Mesendoderm (in vitro differentiated cells): ENCODE measurements at regions not wholly inside any gene's neighbourhood (a gene's known extent, or its start where the extent isn't known, plus 50 kb on each side); places are given as distances from the start of the nearest gene placed in this dataset.
"Not testable (repeated sequence)": the region's sequence is repeated elsewhere in the genome, so short reads cannot be mapped to it uniquely, and the experiment has no call there.

ENCODE experiments used
- DNase-seq: peaks from one replicate; pipeline ENCODE4 v3.0.0; 2013
- H2AK5ac ChIP-seq: 2 replicates; pipeline ENCODE4 v1.6.1; 2013; ENCODE audit warnings: low read length, inconsistent platforms
- H2BK120ac ChIP-seq: 2 replicates; pipeline ENCODE4 v1.6.1; 2013; ENCODE audit warnings: low read depth, mild to moderate bottlenecking, low read length, moderate library complexity, mixed read lengths
- H2BK15ac ChIP-seq: replicated peaks from 2 replicates; pipeline ENCODE4 v1.6.1; 2013; ENCODE audit warnings: low read depth, mild to moderate bottlenecking, moderate library complexity
- H2BK5ac ChIP-seq: 2 replicates; pipeline ENCODE4 v1.6.1; 2013; ENCODE audit warnings: low read length, inconsistent platforms
- H3K18ac ChIP-seq: 2 replicates; pipeline ENCODE4 v1.6.1; 2013; ENCODE audit warnings: mild to moderate bottlenecking, low read length, mixed read lengths
- H3K23ac ChIP-seq: one replicate; pipeline ENCODE4 v1.6.1; 2013; ENCODE audit warnings: low read length
- H3K27ac ChIP-seq: 2 replicates; pipeline ENCODE4 v1.5.1; 2013; ENCODE audit warnings: low read depth, mild to moderate bottlenecking, inconsistent platforms, low read length, moderate library complexity
- H3K27me3 ChIP-seq: 2 replicates; pipeline ENCODE4 v1.6.1; 2013; ENCODE audit warnings: low read length, control low read depth, mild to moderate bottlenecking, inconsistent platforms; ENCODE audit not compliant: insufficient read depth, poor library complexity
- H3K36me3 ChIP-seq: 2 replicates; pipeline ENCODE4 v1.6.1; 2013; ENCODE audit warnings: low read length, inconsistent platforms; ENCODE audit not compliant: control insufficient read depth, insufficient read depth
- H3K4ac ChIP-seq: one replicate; pipeline ENCODE4 v1.6.1; 2013; ENCODE audit warnings: low read depth, mild to moderate bottlenecking, low read length, moderate library complexity
- H3K4me1 ChIP-seq: 2 replicates; pipeline ENCODE4 v1.6.1; 2013; ENCODE audit warnings: low read depth, low read length, inconsistent platforms; ENCODE audit not compliant: control insufficient read depth
- H3K4me2 ChIP-seq: 2 replicates; pipeline ENCODE4 v1.6.1; 2013; ENCODE audit warnings: low read length
- H3K4me3 ChIP-seq: 2 replicates; pipeline ENCODE4 v1.5.1; 2013; ENCODE audit warnings: mild to moderate bottlenecking, low read length
- H3K56ac ChIP-seq: one replicate; pipeline ENCODE4 v1.6.1; 2013; ENCODE audit warnings: low read length
- H3K79me1 ChIP-seq: 2 replicates; pipeline ENCODE4 v1.6.1; 2013; ENCODE audit warnings: low read length, inconsistent platforms
- H3K79me2 ChIP-seq: 2 replicates; pipeline ENCODE4 v1.6.1; 2013; ENCODE audit warnings: mild to moderate bottlenecking, low read length; ENCODE audit not compliant: control insufficient read depth, insufficient read depth
- H3K9ac ChIP-seq: 2 replicates; pipeline ENCODE4 v1.6.1; 2013; ENCODE audit warnings: low read length, inconsistent platforms
- H4K5ac ChIP-seq: one replicate; pipeline ENCODE4 v1.6.1; 2013; ENCODE audit warnings: low read length
- H4K8ac ChIP-seq: one replicate; pipeline ENCODE4 v1.6.1; 2013; ENCODE audit warnings: low read depth, mild to moderate bottlenecking, control low read depth, low read length, moderate library complexity
- WGBS: extraction: QIAGEN DNeasy Blood & Tissue Kit; methylation state at CpG from one replicate; pipeline ENCODE4 v1.1.7; 2013; ENCODE audit warnings: low lambda C conversion rate, missing lambda C conversion rate; ENCODE audit not compliant: insufficient coverage; ENCODE audit errors: extremely low coverage; 5-methylcytosine and 5-hydroxymethylcytosine counted together

DNA sequence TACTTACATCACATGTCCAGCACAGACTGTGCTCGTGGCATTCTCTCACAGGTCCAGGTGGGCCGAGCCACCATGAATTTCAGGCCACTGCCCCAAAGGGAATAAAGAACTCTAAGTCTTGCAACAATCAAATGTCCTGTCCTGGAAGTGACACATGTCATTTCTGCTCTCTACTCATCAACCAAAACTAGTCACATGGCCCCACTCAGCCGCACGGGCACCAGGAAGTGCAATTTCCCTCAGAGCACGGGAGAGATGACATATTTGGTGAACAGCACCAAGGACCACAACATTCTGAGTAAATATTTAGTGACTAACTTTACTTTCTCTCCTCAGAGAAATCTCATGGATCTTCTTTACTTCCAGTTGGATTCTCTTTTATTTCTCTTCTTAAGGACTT is 131.1 kb upstream of the TUT7 start:
- no peaks in the 10 kb centered on the region for H3K36me3 ChIP-seq
- no peak overlapping the region for H2AK5ac ChIP-seq
- no peak overlapping the region for H3K4me3 ChIP-seq
- H3K79me2 ChIP-seq: no peaks in the 10 kb centered on the region
- DNase-seq: no peak
- no peak overlapping the region for H2BK5ac ChIP-seq
- no peak overlapping the region for H3K4me2 ChIP-seq
- no CpG with 5 or more reads among the region's 5 CpGs for WGBS
- H3K4me1 ChIP-seq: no peaks in the 10 kb centered on the region
- H2BK120ac ChIP-seq: no peak overlapping the region
- no peak overlapping the region for H3K27ac ChIP-seq
- H4K8ac ChIP-seq: no peak overlapping the region
- no peak overlapping the region for H3K56ac ChIP-seq
- no peaks in the 10 kb centered on the region for H3K27me3 ChIP-seq
- no peak overlapping the region for H3K23ac ChIP-seq
- no peak overlapping the region for H4K5ac ChIP-seq
- H3K4ac ChIP-seq: no peak overlapping the region
- no peak overlapping the region for H3K9ac ChIP-seq
- H3K79me1 ChIP-seq: no peaks in the 10 kb centered on the region
- H3K18ac ChIP-seq: no peak overlapping the region
- H2BK15ac ChIP-seq: no peak overlapping the region

DNA sequence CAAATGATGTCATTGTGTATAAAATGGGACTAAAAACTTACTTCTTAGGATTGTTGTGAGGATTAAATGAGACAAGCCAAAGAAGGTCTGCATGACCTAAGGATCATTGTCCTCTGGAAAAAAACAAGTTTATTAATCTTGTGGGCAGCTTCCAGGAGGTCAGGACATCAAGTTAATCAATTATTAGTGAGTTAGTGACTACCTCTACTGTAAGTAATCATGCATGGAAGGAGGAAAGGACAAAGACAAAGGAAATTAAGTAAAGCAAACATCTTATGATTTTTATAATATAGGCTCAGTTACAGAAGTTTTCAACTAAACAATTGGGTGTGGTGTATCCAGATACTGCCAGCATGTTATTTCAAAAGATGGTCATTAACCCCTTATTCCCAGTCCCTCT is 129.3 kb upstream of the TUT7 start:
- no peak overlapping the region for H4K8ac ChIP-seq
- no peak overlapping the region for H3K27ac ChIP-seq
- H3K4ac ChIP-seq: no peak overlapping the region
- no peaks in the 10 kb centered on the region for H3K79me2 ChIP-seq
- H3K36me3 ChIP-seq: no peaks in the 10 kb centered on the region
- no peak overlapping the region for H3K4me2 ChIP-seq
- H3K56ac ChIP-seq: no peak overlapping the region
- H3K4me1 ChIP-seq: no peaks in the 10 kb centered on the region
- H3K4me3 ChIP-seq: no peak overlapping the region
- H3K27me3 ChIP-seq: no peaks in the 10 kb centered on the region
- no peak overlapping the region for H3K18ac ChIP-seq
- no peak overlapping the region for H3K9ac ChIP-seq
- no peak for DNase-seq
- no peak overlapping the region for H2BK120ac ChIP-seq
- no peak overlapping the region for H3K23ac ChIP-seq
- no peak overlapping the region for H2AK5ac ChIP-seq
- H4K5ac ChIP-seq: no peak overlapping the region
- H2BK5ac ChIP-seq: no peak overlapping the region
- no peaks in the 10 kb centered on the region for H3K79me1 ChIP-seq
- no peak overlapping the region for H2BK15ac ChIP-seq

DNA sequence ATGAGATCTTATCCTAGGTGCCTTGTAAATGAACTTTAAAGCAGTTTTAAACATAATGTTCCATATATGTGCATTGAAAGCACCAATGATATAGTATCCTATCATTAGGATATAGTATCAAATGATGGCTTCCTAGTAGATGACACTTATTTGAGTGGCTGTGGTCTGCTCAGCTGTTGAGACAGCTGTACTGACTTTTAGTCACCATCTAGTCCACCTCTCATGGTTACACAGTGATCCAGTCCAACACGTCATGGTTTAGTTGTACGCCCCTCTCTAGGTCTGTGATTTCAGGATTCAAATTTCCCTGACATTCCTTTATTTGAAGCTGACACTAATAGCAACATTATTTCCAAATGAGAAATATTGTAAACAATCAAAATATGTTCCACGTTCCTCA is 127.3 kb upstream of the TUT7 start:
- no peak overlapping the region for H3K4me2 ChIP-seq
- no peak overlapping the region for H3K4me3 ChIP-seq
- H4K5ac ChIP-seq: no peak overlapping the region
- H2BK5ac ChIP-seq: no peak overlapping the region
- no peaks in the 10 kb centered on the region for H3K79me1 ChIP-seq
- no peak overlapping the region for H3K27ac ChIP-seq
- H3K4me1 ChIP-seq: no peaks in the 10 kb centered on the region
- no peak overlapping the region for H3K56ac ChIP-seq
- H3K9ac ChIP-seq: no peak overlapping the region
- H3K36me3 ChIP-seq: no peaks in the 10 kb centered on the region
- no peak overlapping the region for H3K18ac ChIP-seq
- no peaks in the 10 kb centered on the region for H3K27me3 ChIP-seq
- no peak overlapping the region for H4K8ac ChIP-seq
- H2AK5ac ChIP-seq: no peak overlapping the region
- no peak overlapping the region for H3K23ac ChIP-seq
- H3K4ac ChIP-seq: no peak overlapping the region
- DNase-seq: no peak
- no peak overlapping the region for H2BK120ac ChIP-seq
- H2BK15ac ChIP-seq: no peak overlapping the region
- no peaks in the 10 kb centered on the region for H3K79me2 ChIP-seq
- no CpG with 5 or more reads among the region's 3 CpGs for WGBS

DNA sequence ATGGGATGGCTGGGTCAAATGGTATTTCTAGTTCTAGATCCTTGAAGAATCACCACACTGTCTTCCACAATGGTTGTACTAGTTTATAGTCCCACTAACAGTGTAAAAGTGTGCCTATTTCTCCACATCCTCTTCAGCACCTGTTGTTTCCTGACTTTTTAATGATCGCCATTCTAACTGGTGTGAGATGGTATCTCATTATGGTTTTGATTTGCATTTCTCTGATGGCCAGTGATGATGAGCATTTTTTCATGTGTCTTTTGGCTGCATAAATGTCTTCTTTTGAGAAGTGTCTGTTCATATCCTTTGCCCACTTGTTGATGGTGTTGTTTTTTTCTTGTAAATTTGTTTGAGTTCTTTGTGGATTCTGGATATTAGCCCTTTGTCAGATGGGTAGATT is 121.0 kb upstream of the TUT7 start:
- not testable (repeated sequence) for H2BK15ac ChIP-seq, H3K4me2 ChIP-seq, H3K4me3 ChIP-seq, H3K56ac ChIP-seq, H3K9ac ChIP-seq, H3K79me2 ChIP-seq, H3K18ac ChIP-seq, H3K4me1 ChIP-seq, H2BK120ac ChIP-seq, H2BK5ac ChIP-seq, H3K79me1 ChIP-seq, H4K5ac ChIP-seq, H3K4ac ChIP-seq, H3K27ac ChIP-seq, H2AK5ac ChIP-seq, H3K27me3 ChIP-seq, H4K8ac ChIP-seq, H3K23ac ChIP-seq, DNase-seq, H3K36me3 ChIP-seq
- WGBS: no CpG with 5 or more reads among the region's 1 CpG

DNA sequence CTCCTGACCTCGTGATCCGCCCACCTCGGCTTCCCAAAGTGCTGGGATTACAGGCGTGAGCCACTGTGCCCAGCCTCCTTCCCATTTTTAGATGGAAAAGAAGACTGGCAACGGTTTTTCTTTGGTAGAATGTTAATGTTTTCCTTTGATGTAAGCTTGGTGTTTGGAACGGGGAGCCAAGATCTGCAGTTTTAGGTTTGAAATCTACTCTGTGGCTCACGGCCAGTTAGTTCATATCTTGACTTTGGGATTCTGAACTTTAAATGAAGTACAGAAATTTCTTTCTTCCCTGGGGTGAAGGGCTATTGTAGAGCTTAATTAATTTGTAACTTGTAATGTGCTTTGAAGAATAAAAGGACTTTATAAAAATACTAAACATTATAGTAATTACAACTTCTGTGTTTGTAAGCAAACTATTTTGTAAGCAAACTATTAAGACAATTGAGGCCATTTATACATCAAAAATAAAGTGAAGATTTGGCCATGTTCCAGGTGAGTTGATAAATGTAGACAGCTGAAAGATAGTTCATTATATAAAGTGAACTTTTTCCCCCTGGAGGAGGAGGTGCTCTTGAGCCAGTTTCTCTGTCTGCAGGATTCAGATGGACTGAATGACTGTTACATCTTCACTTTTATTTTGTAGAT is 117.1 kb upstream of the TUT7 start:
- Histone ChIP-seq H2BK120ac (no peak overlapping the region), H2BK15ac (no peak overlapping the region), H3K4me3 (no peak overlapping the region), H3K36me3 (no peaks in the 10 kb centered on the region), H3K79me1 (no peaks in the 10 kb centered on the region), H4K5ac (no peak overlapping the region), H3K4me1 (no peaks in the 10 kb centered on the region), H2AK5ac (no peak overlapping the region), H3K4ac (no peak overlapping the region), H3K18ac (no peak overlapping the region), H3K4me2 (no peak overlapping the region), H3K27me3 (no peaks in the 10 kb centered on the region), H3K9ac (no peak overlapping the region), H3K79me2 (no peaks in the 10 kb centered on the region), H3K56ac (no peak overlapping the region), H3K27ac (no peak overlapping the region), H2BK5ac (no peak overlapping the region), H4K8ac (no peak overlapping the region), H3K23ac (no peak overlapping the region)
- DNase-seq: no peak
- no CpG with 5 or more reads among the region's 7 CpGs for WGBS

DNA sequence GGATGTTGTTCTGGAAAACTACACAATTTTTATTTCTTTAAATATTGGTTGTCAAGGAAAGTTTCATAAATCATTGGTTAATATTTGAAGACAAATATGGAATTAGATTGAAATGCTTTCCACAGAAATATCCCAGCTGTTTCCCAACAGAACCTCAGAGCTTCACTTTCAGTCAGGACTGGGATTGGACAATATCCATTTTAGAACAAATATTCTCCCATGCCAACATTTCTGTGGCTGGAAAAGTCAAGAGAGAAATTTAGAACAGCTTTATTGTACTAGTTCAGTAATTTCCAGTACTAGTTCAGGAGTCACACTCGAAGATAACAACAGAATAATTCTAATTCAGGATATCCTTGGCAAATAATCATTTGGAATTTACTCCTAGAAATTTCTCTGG is 116.1 kb upstream of the TUT7 start:
- Histone ChIP-seq H3K9ac (no peak overlapping the region), H3K36me3 (no peaks in the 10 kb centered on the region), H3K18ac (no peak overlapping the region), H3K4ac (no peak overlapping the region), H3K23ac (no peak overlapping the region), H4K8ac (no peak overlapping the region), H2BK120ac (no peak overlapping the region), H3K4me3 (no peak overlapping the region), H3K79me2 (no peaks in the 10 kb centered on the region), H3K79me1 (no peaks in the 10 kb centered on the region), H2AK5ac (no peak overlapping the region), H4K5ac (no peak overlapping the region), H2BK15ac (no peak overlapping the region), H3K27me3 (no peaks in the 10 kb centered on the region), H3K4me1 (no peaks in the 10 kb centered on the region), H3K27ac (no peak overlapping the region), H3K4me2 (no peak overlapping the region), H3K56ac (no peak overlapping the region), H2BK5ac (no peak overlapping the region)
- no CpG with 5 or more reads among the region's 1 CpG for WGBS
- no peak for DNase-seq
